ENCODE measurements at regions not wholly inside any gene's neighbourhood (a gene's known extent, or its start where the extent isn't known, plus 50 kb on each side); places are given as distances from the start of the nearest gene placed in this dataset.
"Not testable (repeated sequence)": the region's sequence is repeated elsewhere in the genome, so short reads cannot be mapped to it uniquely, and the experiment has no call there.

DNA sequence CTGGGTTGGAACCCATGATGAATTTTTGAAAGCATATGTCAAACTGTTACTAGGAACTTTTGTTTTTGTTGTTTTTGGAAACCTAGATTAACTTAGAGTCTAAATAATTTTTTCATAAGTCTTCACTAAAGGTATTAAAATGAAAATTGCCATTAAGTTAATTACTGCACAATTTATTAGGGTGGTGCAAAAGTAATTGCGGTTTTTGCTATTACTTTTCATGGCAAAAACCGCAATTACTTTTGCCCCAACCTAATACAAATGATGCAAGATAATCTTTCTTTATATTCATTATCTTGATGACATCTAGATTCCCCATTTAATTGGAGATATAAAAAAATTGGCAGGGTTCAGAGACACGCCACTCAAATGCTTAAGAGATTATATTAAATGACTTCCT lies 145.0 kb upstream of the PKP2 start:
- no peak for DNase-seq
- Mint-ChIP-seq H3K4me1 (ENCODE audit: low read depth) (no peaks in the 10 kb centered on the region), H3K27ac (no peak overlapping the region), H3K4me3 (no peak overlapping the region), H3K36me3 (ENCODE audit: low read depth) (no peaks in the 10 kb centered on the region), H3K27me3 (peaks cover 2% of the 10 kb centered on the region), H3K9me3 (peaks cover 11% of the 10 kb centered on the region)

DNA sequence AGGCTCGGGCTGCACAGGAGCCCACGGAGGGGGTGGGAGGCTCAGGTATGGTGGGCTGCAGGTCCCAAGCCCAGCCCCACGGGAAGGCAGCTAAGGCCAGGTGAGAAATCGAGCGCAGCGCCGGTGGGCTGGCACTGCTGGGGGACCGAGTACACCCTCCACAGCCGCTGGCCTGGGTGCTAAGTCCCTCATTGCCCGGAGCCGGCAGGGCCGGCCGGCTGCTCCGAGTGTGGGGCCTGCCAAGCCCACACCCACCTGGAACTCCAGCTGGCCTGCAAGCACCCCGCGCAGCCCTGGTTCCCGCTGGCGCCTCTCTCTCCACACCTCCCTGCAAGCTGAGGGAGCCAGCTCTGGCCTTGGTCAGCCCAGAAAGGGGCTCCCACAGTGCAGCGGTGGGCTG lies 137.4 kb upstream of the PKP2 start:
- H3K27me3 Mint-ChIP-seq; H3K36me3 Mint-ChIP-seq (ENCODE audit: low read depth); H3K4me1 Mint-ChIP-seq (ENCODE audit: low read depth); H3K4me3 Mint-ChIP-seq; H3K27ac Mint-ChIP-seq; DNase-seq: not testable (repeated sequence)
- H3K9me3 Mint-ChIP-seq, result peaks cover 15% of the 10 kb centered on the region

DNA sequence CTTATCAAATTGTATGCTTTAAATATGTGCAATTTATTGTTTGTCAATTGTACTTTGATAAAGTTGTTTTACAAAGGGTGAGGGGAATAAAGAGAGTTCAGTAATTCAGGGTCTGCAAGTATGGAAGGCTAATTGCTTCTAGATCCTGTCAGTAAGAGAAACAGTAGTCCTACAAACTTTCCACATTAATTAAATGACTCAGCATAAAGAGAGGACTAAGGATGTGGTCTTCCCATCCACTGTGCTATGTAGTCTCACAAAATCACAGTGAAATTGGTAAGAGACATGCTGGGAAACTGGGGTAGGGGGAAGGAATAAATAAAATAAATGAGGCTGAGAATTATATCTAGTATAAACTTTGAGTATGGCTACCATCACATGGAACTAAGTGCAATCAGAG lies 130.2 kb upstream of the PKP2 start:
- Mint-ChIP-seq H3K4me3 (no peak overlapping the region), H3K27ac (no peak overlapping the region), H3K27me3 (no peaks in the 10 kb centered on the region), H3K4me1 (ENCODE audit: low read depth) (no peaks in the 10 kb centered on the region), H3K36me3 (ENCODE audit: low read depth) (no peaks in the 10 kb centered on the region), H3K9me3 (peaks cover 11% of the 10 kb centered on the region)
- DNase-seq, result no peak

DNA sequence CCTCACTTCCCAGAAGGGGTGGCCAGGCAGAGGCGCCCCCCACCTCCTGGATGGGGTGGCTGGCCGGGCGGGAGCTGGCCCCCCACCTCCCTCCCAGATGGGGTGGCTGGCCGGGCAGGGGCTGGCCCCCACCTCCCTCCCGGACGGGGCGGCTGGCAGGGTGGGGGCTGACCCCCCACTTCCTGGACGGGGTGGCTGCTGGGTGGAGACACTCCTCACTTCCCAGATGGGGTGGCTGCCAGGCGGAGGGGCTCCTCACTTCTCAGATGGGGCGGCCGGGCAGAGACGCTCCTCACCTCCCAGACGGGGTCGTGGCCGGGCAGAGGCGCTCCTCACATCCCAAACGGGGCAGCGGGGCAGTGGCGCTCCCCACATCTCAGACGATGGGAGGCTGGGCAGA lies 126.1 kb upstream of the PKP2 start:
- H3K36me3 Mint-ChIP-seq (ENCODE audit: low read depth); H3K27me3 Mint-ChIP-seq; H3K27ac Mint-ChIP-seq; DNase-seq; H3K4me1 Mint-ChIP-seq (ENCODE audit: low read depth); H3K4me3 Mint-ChIP-seq: not testable (repeated sequence)
- H3K9me3 Mint-ChIP-seq, result peaks cover 19% of the 10 kb centered on the region

DNA sequence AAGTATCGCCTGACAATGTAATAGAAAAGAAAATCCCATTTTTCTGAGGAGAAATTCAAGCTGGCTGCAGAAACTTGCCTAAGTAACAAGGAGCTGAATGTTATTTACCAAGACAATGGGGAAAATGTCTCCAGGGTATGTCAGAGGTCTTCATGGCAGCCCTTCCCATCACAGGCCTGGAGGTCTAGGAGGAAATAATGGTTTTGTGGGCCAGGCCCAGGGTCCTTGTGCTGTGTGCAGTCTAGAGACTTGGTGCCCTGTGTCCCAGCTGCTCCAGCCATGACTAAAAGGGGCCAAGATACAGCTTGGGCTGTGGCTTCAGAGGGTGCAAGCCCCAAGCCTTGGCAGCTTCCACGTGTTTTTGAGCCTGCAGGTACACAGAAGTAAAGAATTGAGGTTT lies 120.5 kb upstream of the PKP2 start:
- not testable (repeated sequence) for H3K27ac Mint-ChIP-seq; DNase-seq; H3K27me3 Mint-ChIP-seq; H3K4me3 Mint-ChIP-seq; H3K36me3 Mint-ChIP-seq (ENCODE audit: low read depth); H3K4me1 Mint-ChIP-seq (ENCODE audit: low read depth)
- H3K9me3 Mint-ChIP-seq, result peaks cover 30% of the 10 kb centered on the region

DNA sequence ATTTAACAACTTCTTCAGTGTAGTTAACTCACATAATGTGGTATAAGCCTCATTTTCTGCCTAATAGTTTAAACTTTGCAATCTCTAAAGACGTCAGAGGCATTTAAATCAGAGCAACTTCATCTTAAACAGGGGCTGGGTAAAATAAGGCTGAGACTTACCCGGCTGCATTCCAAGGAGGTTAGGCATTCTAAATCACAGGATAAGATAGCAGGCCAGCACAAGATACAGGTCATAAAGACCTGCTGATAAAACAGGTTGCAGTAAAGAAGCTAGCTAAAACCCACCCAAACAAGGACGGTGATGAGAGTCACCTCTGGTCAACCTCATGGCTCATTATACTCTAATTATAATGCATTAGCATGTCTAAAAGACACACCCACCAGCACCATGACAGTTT lies 115.6 kb upstream of the PKP2 start:
- no peaks in the 10 kb centered on the region for H3K4me1 Mint-ChIP-seq (ENCODE audit: low read depth)
- no peaks in the 10 kb centered on the region for H3K36me3 Mint-ChIP-seq (ENCODE audit: low read depth)
- no peak overlapping the region for H3K4me3 Mint-ChIP-seq
- no peak overlapping the region for H3K27ac Mint-ChIP-seq
- no peaks in the 10 kb centered on the region for H3K27me3 Mint-ChIP-seq
- no peak for DNase-seq
- peaks cover 25% of the 10 kb centered on the region for H3K9me3 Mint-ChIP-seq

DNA sequence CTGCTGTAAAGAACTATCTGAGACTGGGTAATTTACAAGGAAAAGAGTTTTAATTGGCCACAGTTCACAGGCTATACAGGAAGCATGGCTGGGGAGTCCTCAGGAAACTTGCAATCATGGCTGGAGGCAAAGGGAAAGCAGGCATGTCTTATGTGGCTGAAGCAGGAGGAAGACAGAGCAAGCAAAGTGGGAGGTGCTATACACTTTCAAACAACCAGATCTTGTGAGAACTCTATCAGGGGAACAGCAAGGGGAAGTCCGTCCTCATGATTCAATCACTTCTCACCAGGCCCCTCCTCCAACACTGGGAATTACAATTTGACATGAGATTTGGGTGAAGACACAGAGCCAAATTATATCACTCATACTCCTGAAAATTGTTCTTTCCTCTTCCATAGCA lies 109.5 kb upstream of the PKP2 start:
- Mint-ChIP-seq H3K4me1 (ENCODE audit: low read depth) (no peaks in the 10 kb centered on the region), H3K36me3 (ENCODE audit: low read depth) (no peaks in the 10 kb centered on the region), H3K27me3 (no peaks in the 10 kb centered on the region)

DNA sequence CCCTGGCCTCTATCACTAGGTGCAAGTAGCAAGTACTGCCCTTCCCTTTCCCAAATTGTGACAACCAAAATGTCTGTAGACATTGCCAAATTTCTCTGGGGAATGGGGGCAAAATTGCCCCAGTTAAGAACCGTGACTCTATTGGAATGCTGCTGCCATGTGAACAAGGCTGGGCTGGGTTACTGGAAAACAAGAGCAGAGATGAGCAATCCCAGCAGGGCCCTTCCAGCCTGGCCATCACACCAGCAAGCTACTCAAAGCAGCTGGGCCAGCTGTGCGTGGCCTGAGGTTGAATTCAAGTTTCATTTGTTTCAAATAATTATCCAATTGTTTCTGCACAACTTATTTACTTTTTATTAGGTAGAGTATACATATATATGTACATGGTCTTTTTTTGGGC lies 103.4 kb upstream of the PKP2 start:
- Mint-ChIP-seq H3K27me3 (no peaks in the 10 kb centered on the region), H3K9me3 (peaks cover 4% of the 10 kb centered on the region), H3K4me3 (no peak overlapping the region), H3K27ac (no peak overlapping the region), H3K4me1 (ENCODE audit: low read depth) (no peaks in the 10 kb centered on the region), H3K36me3 (ENCODE audit: low read depth) (no peaks in the 10 kb centered on the region)
- DNase-seq, result no peak

More for the DNA sequence above, 109.5 kb upstream of the PKP2 start:
- H3K9me3 Mint-ChIP-seq, result peaks cover 14% of the 10 kb centered on the region
- H3K27ac Mint-ChIP-seq, result no peak overlapping the region
- no peak overlapping the region for H3K4me3 Mint-ChIP-seq
- no peak for DNase-seq

DNA sequence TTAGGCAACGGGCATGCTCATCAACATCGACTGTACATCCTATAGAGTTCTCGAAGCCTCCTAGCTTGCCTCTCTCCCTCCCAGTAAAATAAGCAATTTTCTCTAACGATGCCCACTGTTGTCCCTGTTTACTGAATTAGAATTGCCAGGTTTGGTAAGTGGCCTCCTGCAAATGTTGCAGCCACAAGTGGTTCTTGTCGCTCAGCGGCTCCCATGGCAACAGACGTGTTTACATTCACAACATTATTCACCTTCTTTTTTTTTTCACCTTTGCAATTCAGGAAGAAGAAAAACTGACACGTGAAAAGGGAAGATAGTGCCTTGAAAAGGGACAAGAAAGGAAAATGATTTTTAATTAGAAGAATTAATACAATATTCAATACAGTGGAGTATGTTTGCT lies 100.9 kb upstream of the PKP2 start:
- H3K27me3 Mint-ChIP-seq, result no peaks in the 10 kb centered on the region
- H3K9me3 Mint-ChIP-seq, result peaks cover 4% of the 10 kb centered on the region
- DNase-seq, result no peak
- H3K27ac Mint-ChIP-seq, result no peak overlapping the region
- no peaks in the 10 kb centered on the region for H3K4me1 Mint-ChIP-seq (ENCODE audit: low read depth)
- no peaks in the 10 kb centered on the region for H3K36me3 Mint-ChIP-seq (ENCODE audit: low read depth)
- H3K4me3 Mint-ChIP-seq, result no peak overlapping the region

DNA sequence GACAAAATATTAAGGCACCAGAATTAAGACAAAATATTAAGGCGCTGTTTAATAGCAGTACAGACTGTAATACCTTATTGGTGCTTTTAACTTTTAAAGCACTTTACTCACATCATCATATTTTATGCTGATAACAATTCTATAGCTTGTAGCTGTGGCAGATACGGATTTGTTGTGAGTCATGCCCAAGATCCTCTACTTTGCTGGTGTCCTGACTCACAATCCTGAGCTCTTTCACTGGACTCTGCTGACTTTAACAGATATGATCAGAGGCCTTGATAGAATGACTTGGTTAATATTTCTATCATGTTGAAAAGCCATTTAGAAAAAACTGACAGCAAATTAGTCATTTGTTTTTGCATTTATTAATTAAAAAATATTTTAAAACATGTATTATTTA lies 99.0 kb upstream of the PKP2 start:
- Mint-ChIP-seq H3K4me3 (no peak overlapping the region), H3K36me3 (ENCODE audit: low read depth) (no peaks in the 10 kb centered on the region), H3K4me1 (ENCODE audit: low read depth) (no peaks in the 10 kb centered on the region), H3K27ac (no peak overlapping the region), H3K9me3 (peaks cover 2% of the 10 kb centered on the region), H3K27me3 (no peaks in the 10 kb centered on the region)
- no peak for DNase-seq

DNA sequence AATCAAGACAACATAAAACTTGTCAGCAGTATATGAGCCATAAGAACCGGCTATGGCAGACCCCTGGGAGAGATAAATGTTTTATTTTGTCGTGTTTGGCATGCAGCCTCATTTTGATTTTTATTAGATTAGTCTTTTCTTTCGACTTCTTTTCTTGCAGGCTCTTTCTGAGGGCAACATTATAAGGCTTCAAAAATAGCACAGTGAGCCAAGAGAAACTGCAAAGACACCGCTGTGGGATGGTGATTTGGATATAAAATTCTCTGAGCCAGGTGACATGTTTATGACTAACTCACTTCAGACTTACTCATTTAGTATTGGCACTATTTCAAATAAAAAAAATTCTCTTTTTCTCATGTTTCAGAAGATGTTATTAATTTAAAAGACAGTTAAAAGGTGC lies 96.8 kb upstream of the PKP2 start:
- Mint-ChIP-seq H3K27ac (no peak overlapping the region), H3K4me3 (no peak overlapping the region), H3K36me3 (ENCODE audit: low read depth) (no peaks in the 10 kb centered on the region), H3K27me3 (no peaks in the 10 kb centered on the region), H3K4me1 (ENCODE audit: low read depth) (no peaks in the 10 kb centered on the region), H3K9me3 (peaks cover 2% of the 10 kb centered on the region)
- DNase-seq, result no peak

DNA sequence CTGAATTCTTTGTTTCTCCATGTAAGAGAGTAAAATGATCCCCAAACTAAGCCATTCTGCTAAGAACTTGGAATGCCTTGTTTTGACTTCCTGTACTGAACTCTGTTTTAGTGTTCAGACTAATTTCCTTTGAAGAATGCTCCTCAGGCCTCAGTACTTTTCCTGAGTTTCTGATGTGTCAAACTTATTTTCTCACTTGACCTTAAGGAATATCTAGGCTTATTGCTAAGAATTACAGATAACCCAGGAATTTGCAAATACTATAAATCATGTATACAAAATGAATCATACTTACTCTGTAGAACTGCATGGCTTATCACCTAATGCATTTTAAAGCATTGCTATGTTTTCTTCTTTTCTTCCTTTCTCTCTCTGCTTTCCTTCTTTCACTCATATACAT lies 93.1 kb upstream of the PKP2 start:
- Mint-ChIP-seq H3K36me3 (ENCODE audit: low read depth) (no peaks in the 10 kb centered on the region), H3K27ac (no peak overlapping the region), H3K27me3 (no peaks in the 10 kb centered on the region), H3K9me3 (no peaks in the 10 kb centered on the region), H3K4me1 (ENCODE audit: low read depth) (no peaks in the 10 kb centered on the region), H3K4me3 (no peak overlapping the region)
- no peak for DNase-seq

DNA sequence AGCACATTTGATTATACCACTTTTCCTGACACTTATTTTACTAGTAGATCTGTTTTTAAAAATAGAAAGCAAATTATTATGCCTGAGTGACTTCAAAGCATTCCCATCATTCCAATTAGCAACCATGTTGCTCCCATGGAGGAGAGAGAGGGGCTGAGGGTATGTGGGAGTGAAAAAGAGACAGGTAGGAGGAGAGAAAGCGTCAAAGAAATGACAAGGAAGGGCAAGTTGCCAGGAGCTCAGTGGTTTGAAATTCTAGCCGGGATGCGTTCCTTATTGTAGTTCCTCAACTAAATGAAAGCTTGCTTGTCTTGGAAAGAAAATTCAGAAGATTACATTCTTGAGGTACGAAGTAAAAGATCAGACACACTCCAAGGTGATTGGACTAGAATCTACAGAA lies 92.4 kb upstream of the PKP2 start:
- H3K27me3 Mint-ChIP-seq, result no peaks in the 10 kb centered on the region
- no peaks in the 10 kb centered on the region for H3K9me3 Mint-ChIP-seq
- H3K36me3 Mint-ChIP-seq (ENCODE audit: low read depth), result no peaks in the 10 kb centered on the region
- no peak for DNase-seq
- no peak overlapping the region for H3K27ac Mint-ChIP-seq
- H3K4me1 Mint-ChIP-seq (ENCODE audit: low read depth), result no peaks in the 10 kb centered on the region
- no peak overlapping the region for H3K4me3 Mint-ChIP-seq

DNA sequence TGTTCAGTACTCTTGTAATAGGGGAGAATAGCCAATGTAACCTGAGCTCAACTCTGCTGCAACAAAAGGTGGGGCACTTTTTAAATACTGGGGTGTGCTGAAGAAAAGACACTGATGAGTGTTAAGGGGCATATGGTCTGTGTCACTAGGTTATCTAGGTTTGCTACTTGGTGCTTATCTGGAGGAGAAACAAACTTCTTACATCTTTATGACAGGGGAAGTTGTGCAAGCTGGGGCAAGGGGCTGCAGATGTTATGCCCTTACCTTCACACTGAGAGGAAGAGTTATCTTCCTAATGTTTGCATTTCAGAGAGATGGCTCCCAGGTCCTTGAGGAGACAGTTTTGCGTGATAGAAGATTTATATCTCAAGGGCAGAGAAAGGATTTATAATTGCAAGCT lies 90.9 kb upstream of the PKP2 start:
- H3K36me3 Mint-ChIP-seq (ENCODE audit: low read depth), result no peaks in the 10 kb centered on the region
- no peak overlapping the region for H3K4me3 Mint-ChIP-seq
- H3K9me3 Mint-ChIP-seq, result no peaks in the 10 kb centered on the region
- no peak overlapping the region for H3K27ac Mint-ChIP-seq
- no peak for DNase-seq
- H3K4me1 Mint-ChIP-seq (ENCODE audit: low read depth), result no peaks in the 10 kb centered on the region
- peaks cover 2% of the 10 kb centered on the region for H3K27me3 Mint-ChIP-seq

DNA sequence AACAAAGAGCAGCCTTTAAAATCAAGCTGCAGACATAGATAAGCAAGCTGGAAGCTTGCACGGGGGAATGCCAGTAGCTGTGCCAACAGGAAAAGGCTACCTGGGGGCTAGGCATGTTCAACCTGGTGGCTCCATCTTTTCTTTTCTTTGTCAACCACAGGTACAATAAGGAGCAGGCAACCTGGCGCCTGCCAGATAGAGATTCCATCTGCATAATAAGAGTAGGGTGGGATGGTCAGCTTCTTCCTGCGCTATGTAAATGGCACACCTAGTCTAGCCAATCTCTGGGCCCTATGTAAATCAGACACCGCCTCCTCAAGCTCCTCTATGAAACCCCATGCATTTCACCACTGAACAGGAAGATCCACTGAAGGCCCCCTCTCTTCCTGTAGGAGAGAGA lies 87.4 kb upstream of the PKP2 start:
- H3K27ac Mint-ChIP-seq, result no peak overlapping the region
- no peaks in the 10 kb centered on the region for H3K36me3 Mint-ChIP-seq (ENCODE audit: low read depth)
- H3K4me3 Mint-ChIP-seq, result no peak overlapping the region
- no peaks in the 10 kb centered on the region for H3K4me1 Mint-ChIP-seq (ENCODE audit: low read depth)
- H3K27me3 Mint-ChIP-seq, result peaks cover 5% of the 10 kb centered on the region
- no peak for DNase-seq
- H3K9me3 Mint-ChIP-seq, result no peaks in the 10 kb centered on the region

DNA sequence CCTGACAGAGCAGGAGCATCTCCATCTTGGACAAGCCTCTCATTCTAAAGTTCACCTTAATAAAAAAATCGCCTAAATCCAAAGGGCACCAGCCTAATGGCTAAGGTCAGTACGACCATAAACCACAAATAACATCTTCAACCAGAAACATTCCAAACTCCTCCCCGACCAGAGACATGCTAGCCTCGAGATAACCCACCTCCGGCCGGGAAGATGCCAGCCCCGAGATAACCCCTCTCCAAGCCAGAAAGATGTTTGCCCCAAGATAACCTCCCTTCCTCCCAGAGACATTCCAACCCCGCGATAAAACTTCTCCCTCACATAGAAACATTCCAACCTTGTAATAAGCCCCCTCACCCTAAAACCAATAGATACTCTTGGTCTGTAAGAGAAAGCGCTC lies 86.8 kb upstream of the PKP2 start:
- Mint-ChIP-seq H3K27me3 (peaks cover 5% of the 10 kb centered on the region), H3K36me3 (ENCODE audit: low read depth) (no peaks in the 10 kb centered on the region), H3K9me3 (no peaks in the 10 kb centered on the region), H3K4me3 (no peak overlapping the region), H3K27ac (no peak overlapping the region), H3K4me1 (ENCODE audit: low read depth) (no peaks in the 10 kb centered on the region)
- no peak for DNase-seq

All from activated T-cell treated with anti-CD3 and anti-CD28 coated beads, Interleukin-2, amount 50 U/mL, for 24 hours (primary cell).